ENCODE measurements at regions not wholly inside any gene's neighbourhood (a gene's known extent, or its start where the extent isn't known, plus 50 kb on each side); places are given as distances from the start of the nearest gene placed in this dataset.

- no peaks in the 10 kb centered on the region for H3K79me2 ChIP-seq (ENCODE audit: insufficient read depth, low read length)
- peaks cover 33 to 36% of the 10 kb centered on the region in 2 donors for H3K4me1 ChIP-seq (ENCODE audit: control insufficient read depth in 1 of 2, insufficient read depth in 2 of 2, low read length in 2 of 2)
- peak; percentile 69 to 80 (median 74) for DNase-seq
- Mint-ChIP-seq H3K4me1 (peaks cover 35% of the 10 kb centered on the region), H3K9me3 (no peaks in the 10 kb centered on the region), H3K4me3 (peak overlapping the region; percentile 34 to 72), H3K36me3 (no peaks in the 10 kb centered on the region), H3K27ac (peak overlapping the region; percentile 9 to 98 (median 87)), H3K27me3 (ENCODE audit: low read depth in 3 of 3) (no peaks in the 10 kb centered on the region)
- intact Hi-C loops (cut with micrococcal nuclease) = loop anchor here in 1 of 2 donors (5.0 to 10.0 kb wide), 2 partner anchors 283 to 670 kb away; partner anchors contain the start of gene SCAF11
- H3K4me3 ChIP-seq (replicated peaks in 1 of 3; ENCODE audit: low read depth in 2 of 3, low read length in 3 of 3) = peak overlapping the region in 1 of 3 experiments; percentile 20
- H3K4me2 ChIP-seq (replicated peaks; ENCODE audit: extremely low read depth, low read length, poor library complexity, severe bottlenecking) = peak overlapping the region; percentile 45
- peak overlapping the region in 1 of 2 donors; percentile 80 for H3K27ac ChIP-seq (ENCODE audit: low read depth in 1 of 2, low read length in 2 of 2)
- H4K20me1 ChIP-seq (ENCODE audit: insufficient read depth, low read length) = no peaks in the 10 kb centered on the region
- 0% methylated on average over 1 of the region's 3 CpGs for WGBS (ENCODE audit: insufficient coverage)
- no peaks in the 10 kb centered on the region for H3K27me3 ChIP-seq (ENCODE audit: control insufficient read depth in 2 of 2, insufficient read depth in 2 of 2, low read length in 2 of 2)
- no peak overlapping the region for H2AFZ ChIP-seq (ENCODE audit: insufficient read depth, low read depth, low read length, poor library complexity, severe bottlenecking)
- H3K36me3 ChIP-seq (replicated peaks in 1 of 2; ENCODE audit: control insufficient read depth in 1 of 2, insufficient read depth in 2 of 2, low read length in 2 of 2) = no peaks in the 10 kb centered on the region
- no peaks in the 10 kb centered on the region for H3K9me3 ChIP-seq (replicated peaks in 1 of 2; ENCODE audit: control insufficient read depth in 1 of 2, insufficient read depth in 1 of 2, low read length in 2 of 2)
- TF ChIP-seq, protein P1, sequence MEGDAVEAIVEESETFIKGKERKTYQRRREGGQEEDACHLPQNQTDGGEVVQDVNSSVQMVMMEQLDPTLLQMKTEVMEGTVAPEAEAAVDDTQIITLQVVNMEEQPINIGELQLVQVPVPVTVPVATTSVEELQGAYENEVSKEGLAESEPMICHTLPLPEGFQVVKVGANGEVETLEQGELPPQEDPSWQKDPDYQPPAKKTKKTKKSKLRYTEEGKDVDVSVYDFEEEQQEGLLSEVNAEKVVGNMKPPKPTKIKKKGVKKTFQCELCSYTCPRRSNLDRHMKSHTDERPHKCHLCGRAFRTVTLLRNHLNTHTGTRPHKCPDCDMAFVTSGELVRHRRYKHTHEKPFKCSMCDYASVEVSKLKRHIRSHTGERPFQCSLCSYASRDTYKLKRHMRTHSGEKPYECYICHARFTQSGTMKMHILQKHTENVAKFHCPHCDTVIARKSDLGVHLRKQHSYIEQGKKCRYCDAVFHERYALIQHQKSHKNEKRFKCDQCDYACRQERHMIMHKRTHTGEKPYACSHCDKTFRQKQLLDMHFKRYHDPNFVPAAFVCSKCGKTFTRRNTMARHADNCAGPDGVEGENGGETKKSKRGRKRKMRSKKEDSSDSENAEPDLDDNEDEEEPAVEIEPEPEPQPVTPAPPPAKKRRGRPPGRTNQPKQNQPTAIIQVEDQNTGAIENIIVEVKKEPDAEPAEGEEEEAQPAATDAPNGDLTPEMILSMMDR (IDR thresholded peaks at IDR 0.05) = no peak
- peak overlapping the region; percentile 28 for H3K9ac ChIP-seq (ENCODE audit: insufficient read depth, low read length, poor library complexity, severe bottlenecking)
These were observed 161.0 kb downstream of the SLC38A4 start for GRCh38 chr12:46664761-46665287.

- H3K4me1 Mint-ChIP-seq = peaks cover 44% of the 10 kb centered on the region
- TF ChIP-seq, protein P1 (IDR thresholded peaks at IDR 0.05) = no peak
- no peak overlapping the region for H2AFZ ChIP-seq (ENCODE audit: insufficient read depth, low read depth, low read length, poor library complexity, severe bottlenecking)
- H3K4me3 Mint-ChIP-seq = no peak overlapping the region
- no peaks in the 10 kb centered on the region for H3K36me3 Mint-ChIP-seq
- H3K27ac Mint-ChIP-seq = peak overlapping the region in 3 of 7 donors; percentile 37 to 50 (median 44)
- H4K20me1 ChIP-seq (ENCODE audit: insufficient read depth, low read length) = no peaks in the 10 kb centered on the region
- H3K4me2 ChIP-seq (replicated peaks; ENCODE audit: extremely low read depth, low read length, poor library complexity, severe bottlenecking) = no peak overlapping the region
- no peaks in the 10 kb centered on the region for H3K9me3 ChIP-seq (replicated peaks in 1 of 2; ENCODE audit: control insufficient read depth in 1 of 2, insufficient read depth in 1 of 2, low read length in 2 of 2)
- no peak overlapping the region for H3K9ac ChIP-seq (ENCODE audit: insufficient read depth, low read length, poor library complexity, severe bottlenecking)
- no peak for DNase-seq
- intact Hi-C loops (cut with micrococcal nuclease) = loop anchor here in 1 of 2 donors (10.0 kb wide), 1 partner anchor 669 kb away; the partner anchor contains the start of gene SCAF11
- no peak overlapping the region for H3K27ac ChIP-seq (ENCODE audit: low read depth in 1 of 2, low read length in 2 of 2)
- no peaks in the 10 kb centered on the region for H3K9me3 Mint-ChIP-seq
- H3K4me3 ChIP-seq (replicated peaks in 1 of 3; ENCODE audit: low read depth in 2 of 3, low read length in 3 of 3) = no peak overlapping the region
- H3K79me2 ChIP-seq (ENCODE audit: insufficient read depth, low read length) = no peaks in the 10 kb centered on the region
- H3K36me3 ChIP-seq (replicated peaks in 1 of 2; ENCODE audit: control insufficient read depth in 1 of 2, insufficient read depth in 2 of 2, low read length in 2 of 2) = no peaks in the 10 kb centered on the region
- peaks cover 40 to 43% of the 10 kb centered on the region in 2 donors for H3K4me1 ChIP-seq (ENCODE audit: control insufficient read depth in 1 of 2, insufficient read depth in 2 of 2, low read length in 2 of 2)
- no peaks in the 10 kb centered on the region for H3K27me3 Mint-ChIP-seq (ENCODE audit: low read depth in 3 of 3)
- no peaks in the 10 kb centered on the region for H3K27me3 ChIP-seq (ENCODE audit: control insufficient read depth in 2 of 2, insufficient read depth in 2 of 2, low read length in 2 of 2)
These were observed 162.5 kb downstream of the SLC38A4 start for GRCh38 chr12:46663318-46663717.

All from CD14-positive monocyte (primary cell).